ENCODE measurements at regions not wholly inside any gene's neighbourhood (a gene's known extent, or its start where the extent isn't known, plus 50 kb on each side); places are given as distances from the start of the nearest gene placed in this dataset.

GRCh38 chr2:19218166-19218565 is 140.3 kb downstream of the OSR1 start:
- Histone ChIP-seq H3K9ac (ENCODE audit: low read length) (no peak overlapping the region), H4K20me1 (ENCODE audit: insufficient read depth, low read length) (no peaks in the 10 kb centered on the region), H3K9me3 (ENCODE audit: insufficient read depth, low read length) (no peaks in the 10 kb centered on the region), H3K4me1 (ENCODE audit: low read length) (no peaks in the 10 kb centered on the region), H2AFZ (ENCODE audit: low read depth, low read length) (no peak overlapping the region), H3K79me2 (ENCODE audit: low read length) (no peaks in the 10 kb centered on the region), H3K27ac (ENCODE audit: low read length) (no peak overlapping the region), H3K4me2 (ENCODE audit: low read length) (no peak overlapping the region), H3K36me3 (replicated peaks; ENCODE audit: low read depth, low read length) (no peaks in the 10 kb centered on the region), H3K27me3 (ENCODE audit: low read depth, low read length) (no peaks in the 10 kb centered on the region), H3K4me3 (ENCODE audit: low read length) (no peak overlapping the region)
- TF ChIP-seq CTCF (IDR thresholded peaks at IDR 0.05; ENCODE audit: low read depth, low read length) (no peak), EZH2phosphoT487 (IDR thresholded peaks at IDR 0.05; ENCODE audit: low read depth) (no peak)

- no peaks in the 10 kb centered on the region for H3K36me3 ChIP-seq (replicated peaks; ENCODE audit: low read depth, low read length)
- TF ChIP-seq CTCF (IDR thresholded peaks at IDR 0.05; ENCODE audit: low read depth, low read length) (no peak), EZH2phosphoT487 (IDR thresholded peaks at IDR 0.05; ENCODE audit: low read depth) (no peak)
- no peaks in the 10 kb centered on the region for H3K9me3 ChIP-seq (ENCODE audit: insufficient read depth, low read length)
- no peaks in the 10 kb centered on the region for H4K20me1 ChIP-seq (ENCODE audit: insufficient read depth, low read length)
- H3K4me3 ChIP-seq (ENCODE audit: low read length) = no peak overlapping the region
- H3K4me2 ChIP-seq (ENCODE audit: low read length) = no peak overlapping the region
- H2AFZ ChIP-seq (ENCODE audit: low read depth, low read length) = no peak overlapping the region
- H3K79me2 ChIP-seq (ENCODE audit: low read length) = no peaks in the 10 kb centered on the region
- no peak overlapping the region for H3K27ac ChIP-seq (ENCODE audit: low read length)
- H3K4me1 ChIP-seq (ENCODE audit: low read length) = no peaks in the 10 kb centered on the region
- no peaks in the 10 kb centered on the region for H3K27me3 ChIP-seq (ENCODE audit: low read depth, low read length)
- no peak overlapping the region for H3K9ac ChIP-seq (ENCODE audit: low read length)
Observed at GRCh38 chr2:19216676-19217602, 141.5 kb downstream of the OSR1 start.

- Histone ChIP-seq H3K4me1 (ENCODE audit: low read length) (no peaks in the 10 kb centered on the region), H3K9ac (ENCODE audit: low read length) (no peak overlapping the region), H3K27me3 (ENCODE audit: low read depth, low read length) (no peaks in the 10 kb centered on the region), H2AFZ (ENCODE audit: low read depth, low read length) (no peak overlapping the region), H3K9me3 (ENCODE audit: insufficient read depth, low read length) (no peaks in the 10 kb centered on the region), H3K27ac (ENCODE audit: low read length) (no peak overlapping the region), H3K36me3 (replicated peaks; ENCODE audit: low read depth, low read length) (no peaks in the 10 kb centered on the region), H4K20me1 (ENCODE audit: insufficient read depth, low read length) (no peaks in the 10 kb centered on the region), H3K4me2 (ENCODE audit: low read length) (no peak overlapping the region), H3K4me3 (ENCODE audit: low read length) (no peak overlapping the region), H3K79me2 (ENCODE audit: low read length) (no peaks in the 10 kb centered on the region)
- TF ChIP-seq EZH2phosphoT487 (IDR thresholded peaks at IDR 0.05; ENCODE audit: low read depth) (no peak), CTCF (IDR thresholded peaks at IDR 0.05; ENCODE audit: low read depth, low read length) (no peak)
Observed at GRCh38 chr2:19216238-19216637, 142.2 kb downstream of the OSR1 start.

GRCh38 chr2:19214682-19215391 is 143.6 kb downstream of the OSR1 start:
- Histone ChIP-seq H3K27ac (ENCODE audit: low read length) (no peak overlapping the region), H3K4me2 (ENCODE audit: low read length) (no peak overlapping the region), H3K27me3 (ENCODE audit: low read depth, low read length) (no peaks in the 10 kb centered on the region), H4K20me1 (ENCODE audit: insufficient read depth, low read length) (no peaks in the 10 kb centered on the region), H3K4me3 (ENCODE audit: low read length) (no peak overlapping the region), H3K79me2 (ENCODE audit: low read length) (no peaks in the 10 kb centered on the region), H3K36me3 (replicated peaks; ENCODE audit: low read depth, low read length) (no peaks in the 10 kb centered on the region), H3K9me3 (ENCODE audit: insufficient read depth, low read length) (no peaks in the 10 kb centered on the region), H2AFZ (ENCODE audit: low read depth, low read length) (no peak overlapping the region), H3K9ac (ENCODE audit: low read length) (no peak overlapping the region), H3K4me1 (ENCODE audit: low read length) (0 out of 2 replicates have a peak, but pooled peaks cover under 1% of the 10 kb centered on the region)
- TF ChIP-seq CTCF (IDR thresholded peaks at IDR 0.05; ENCODE audit: low read depth, low read length) (no peak), EZH2phosphoT487 (IDR thresholded peaks at IDR 0.05; ENCODE audit: low read depth) (no peak)
